GM18909 (cell line): ENCODE measurements at regions not wholly inside any gene's neighbourhood (a gene's known extent, or its start where the extent isn't known, plus 50 kb on each side); places are given as distances from the start of the nearest gene placed in this dataset.

Experiments
- ATAC-seq: cut with Tn5 transposase; IDR thresholded peaks from one replicate; pipeline ENCODE4 v1.9.1; 2021; ENCODE audit warnings: mild to moderate bottlenecking; ENCODE audit not compliant: unreplicated experiment, poor library complexity

DNA sequence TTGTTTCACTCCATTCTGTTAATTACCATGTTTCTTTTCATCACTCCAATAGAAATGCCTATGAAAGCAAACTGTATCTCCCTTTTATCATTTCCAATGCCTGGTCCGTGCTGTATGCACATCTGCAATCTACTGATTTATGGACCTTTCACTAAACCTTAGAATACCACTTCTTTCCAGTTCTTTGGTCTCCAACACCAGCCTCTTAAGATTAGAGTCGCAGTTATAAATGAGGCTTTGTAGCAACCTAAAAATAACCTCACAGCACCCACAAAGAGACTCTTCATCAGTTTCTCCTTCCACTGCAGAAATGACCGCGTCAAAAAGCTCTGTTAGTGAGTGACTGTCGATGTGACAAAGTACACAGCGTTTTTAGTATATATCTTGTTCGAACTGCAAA is 282.6 kb downstream of the ADGRA3 start:
- no peak for ATAC-seq

DNA sequence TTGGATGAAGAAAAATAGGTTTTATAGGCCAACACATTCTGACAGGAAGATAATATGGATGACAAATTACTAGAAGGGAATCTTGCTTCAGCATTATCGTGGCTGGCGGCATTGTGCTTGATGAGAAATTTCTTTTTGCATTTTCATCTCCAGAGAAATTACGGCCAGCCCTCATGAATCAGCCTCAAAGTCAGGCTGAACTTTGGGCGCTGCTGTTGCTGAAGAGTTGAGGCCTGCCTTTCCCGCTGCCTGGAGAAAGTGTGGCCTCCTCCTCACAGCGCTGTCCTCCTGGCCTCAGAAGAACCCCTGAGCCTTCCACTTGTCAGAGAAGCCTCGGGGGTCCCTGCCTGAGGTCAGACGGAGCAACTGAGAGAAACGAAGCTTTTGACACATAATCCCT is 272.4 kb upstream of the KCNIP4 start:
- ATAC-seq: no peak

DNA sequence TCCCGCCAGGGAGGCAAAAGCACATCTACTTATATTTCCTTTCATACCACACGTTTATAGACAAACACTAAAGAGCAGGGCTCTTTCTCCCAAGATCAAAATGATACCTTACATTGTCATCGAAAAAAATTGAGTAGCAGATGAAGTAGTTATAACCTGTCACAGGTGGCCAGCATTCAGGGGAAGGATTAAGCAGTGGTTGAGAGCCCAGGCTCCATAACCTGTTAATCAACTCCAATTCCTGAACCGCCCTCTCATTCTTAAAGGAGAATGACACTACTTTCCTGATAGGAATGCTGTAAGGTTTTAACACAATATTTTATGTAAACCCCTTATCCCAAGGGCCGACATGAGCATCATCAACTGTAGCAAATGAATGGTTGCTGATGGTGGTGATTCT is 268.9 kb upstream of the KCNIP4 start:
- no peak for ATAC-seq

DNA sequence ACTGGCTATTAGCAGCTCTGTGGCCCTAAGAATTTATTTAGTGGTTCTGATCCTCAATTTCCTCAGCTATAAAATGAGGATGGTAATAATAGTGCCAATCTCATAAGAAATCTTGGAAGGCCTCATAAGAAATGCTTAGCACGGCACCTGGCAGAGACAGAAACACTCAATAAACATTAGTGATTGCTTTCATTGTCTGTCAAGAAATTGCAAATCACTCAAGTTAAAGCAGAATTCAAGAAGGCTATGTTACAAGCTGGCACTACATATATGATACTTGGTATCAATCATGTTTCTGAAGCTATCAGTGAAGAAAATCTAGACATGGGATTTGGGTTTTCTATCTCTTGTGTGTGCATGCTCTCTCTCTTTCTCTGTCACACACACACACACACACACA is 267.7 kb upstream of the KCNIP4 start:
- ATAC-seq: no peak

DNA sequence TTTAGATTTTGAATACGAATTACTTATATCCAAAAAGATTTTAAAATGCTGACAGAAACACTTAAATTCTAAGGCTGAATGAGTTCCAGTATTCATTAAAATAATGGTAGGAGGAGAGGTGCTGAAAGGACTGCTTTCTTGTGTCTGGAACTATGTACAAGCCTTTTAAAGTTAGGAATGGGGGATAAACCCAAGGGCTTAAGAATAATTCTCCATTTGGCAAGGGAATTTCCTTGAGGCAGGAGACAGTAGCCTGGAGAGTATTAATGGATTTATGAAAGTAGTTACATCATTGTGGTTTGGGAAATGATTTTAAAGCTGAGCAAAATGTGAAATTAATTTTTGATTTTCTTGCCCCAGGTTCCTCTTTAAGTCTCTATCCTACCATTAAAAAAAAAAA is 266.5 kb upstream of the KCNIP4 start:
- no peak for ATAC-seq

DNA sequence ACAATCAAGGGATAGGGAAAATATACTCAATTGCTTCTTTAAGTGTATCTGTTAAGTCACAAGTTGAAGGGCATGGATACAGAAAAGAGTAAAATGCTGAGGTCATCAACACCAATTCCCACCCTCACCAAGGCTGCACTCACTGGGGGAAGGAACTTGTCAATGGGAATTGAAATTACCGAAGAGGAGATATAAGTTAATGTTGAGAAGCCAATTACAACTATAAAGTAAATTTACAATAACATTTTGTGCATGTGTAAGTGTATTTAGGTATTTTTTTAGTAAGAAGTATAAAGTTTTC is 255.1 kb upstream of the KCNIP4 start:
- no peak for ATAC-seq

DNA sequence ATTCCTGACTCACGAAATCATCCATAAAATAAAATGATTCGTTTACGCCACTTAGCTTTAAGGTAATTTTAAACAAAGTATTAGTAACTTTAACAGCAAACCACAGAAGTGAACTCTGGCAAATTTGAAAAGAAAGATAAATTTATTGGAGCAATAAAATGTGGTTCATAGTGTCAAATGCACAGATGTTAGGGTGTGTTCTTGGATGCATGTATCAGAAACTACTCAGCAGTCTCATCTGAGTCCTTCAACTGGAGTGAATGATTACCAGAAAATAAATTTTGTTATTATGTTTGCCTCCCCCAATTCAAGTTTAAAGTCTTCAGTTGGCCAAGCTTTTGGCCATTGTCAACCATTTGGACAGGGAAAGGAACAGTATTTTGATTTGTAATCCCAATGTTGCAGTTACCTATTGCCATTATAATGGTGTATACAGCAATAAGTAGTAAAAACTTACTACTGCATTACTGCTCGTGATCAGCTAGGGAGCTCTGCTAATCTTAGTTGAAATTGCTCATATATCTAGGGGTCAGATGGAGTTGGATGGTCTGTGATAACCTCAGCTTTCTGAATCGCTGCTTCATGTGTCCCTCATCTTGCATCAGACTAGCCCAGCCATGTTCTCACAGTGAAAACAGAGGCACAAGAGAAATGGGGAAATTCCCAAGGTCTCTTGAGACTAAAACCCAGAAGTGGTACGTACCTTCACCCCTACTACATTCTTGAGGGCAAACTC is 254.6 kb upstream of the KCNIP4 start:
- ATAC-seq: no peak

DNA sequence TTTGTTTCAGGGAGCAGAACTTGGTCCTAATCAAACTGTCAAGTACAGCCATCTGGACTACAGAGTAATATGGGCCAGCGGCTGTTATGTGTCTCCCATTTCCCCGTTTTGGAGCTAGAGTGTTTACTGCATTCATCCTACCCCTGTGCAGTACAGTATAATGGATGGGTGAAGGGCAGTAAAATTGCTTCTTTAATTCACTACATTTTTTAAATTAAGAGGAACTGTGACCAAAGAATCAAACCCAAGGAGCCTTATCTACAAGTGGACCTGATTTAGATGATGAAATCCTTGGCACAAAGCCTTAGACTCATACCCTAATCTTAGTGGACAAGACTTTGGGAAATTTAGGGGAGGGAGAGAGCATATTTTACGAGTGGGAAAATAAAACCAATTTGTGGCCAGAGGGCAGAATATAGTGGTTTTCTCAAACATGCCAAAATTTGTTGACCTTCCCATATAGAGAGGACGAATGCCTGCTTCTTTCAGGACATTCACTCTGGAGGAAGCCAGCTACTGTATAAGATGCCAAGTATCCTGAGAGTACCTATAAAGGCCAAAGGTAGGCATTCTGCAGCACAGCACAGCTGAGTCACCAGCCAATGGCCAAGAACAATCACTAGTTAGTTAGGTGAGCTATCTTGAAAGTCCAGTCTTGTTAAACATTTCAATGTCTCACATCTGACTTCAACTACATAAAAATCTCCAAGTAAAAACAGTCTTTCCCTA is 253.8 kb upstream of the KCNIP4 start:
- no peak for ATAC-seq

DNA sequence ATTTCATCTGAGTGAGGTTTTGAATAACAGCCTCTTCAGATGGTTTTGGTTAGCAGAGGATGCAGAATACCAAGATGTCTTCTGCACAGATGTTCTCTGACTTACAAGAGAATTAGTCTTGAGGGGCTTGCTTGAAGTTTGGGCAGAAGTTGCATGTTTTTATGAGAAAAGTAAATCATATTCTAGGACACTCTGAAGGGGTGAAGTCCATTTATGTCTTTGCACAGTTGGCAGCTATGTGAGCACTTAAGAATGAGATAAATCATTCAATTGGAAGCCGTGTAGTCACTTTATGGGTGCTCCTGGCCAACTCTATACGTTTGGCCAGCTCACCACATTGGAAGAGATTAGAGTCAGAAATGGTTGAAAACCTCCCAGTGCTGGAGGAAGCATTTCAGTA is 252.7 kb upstream of the KCNIP4 start:
- ATAC-seq: no peak

DNA sequence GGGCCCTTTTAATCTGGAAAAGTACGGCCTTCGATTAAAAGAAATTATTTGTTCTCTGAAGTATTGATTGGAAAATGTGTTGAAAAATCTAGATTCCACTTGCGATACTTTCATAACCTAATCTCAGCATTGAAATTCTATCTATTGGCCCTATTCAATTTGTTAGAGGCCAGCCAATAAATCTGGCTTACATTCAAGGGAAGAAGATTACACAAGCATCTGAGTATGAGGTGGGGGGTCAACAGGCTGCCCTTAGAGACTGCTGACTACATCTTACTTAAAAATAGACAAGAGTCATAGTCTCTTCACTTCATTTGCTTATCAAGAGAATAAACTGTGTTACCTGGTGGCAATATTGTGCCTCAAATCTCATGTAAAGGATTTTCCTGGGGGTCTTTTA is 248.0 kb upstream of the KCNIP4 start:
- no peak for ATAC-seq

DNA sequence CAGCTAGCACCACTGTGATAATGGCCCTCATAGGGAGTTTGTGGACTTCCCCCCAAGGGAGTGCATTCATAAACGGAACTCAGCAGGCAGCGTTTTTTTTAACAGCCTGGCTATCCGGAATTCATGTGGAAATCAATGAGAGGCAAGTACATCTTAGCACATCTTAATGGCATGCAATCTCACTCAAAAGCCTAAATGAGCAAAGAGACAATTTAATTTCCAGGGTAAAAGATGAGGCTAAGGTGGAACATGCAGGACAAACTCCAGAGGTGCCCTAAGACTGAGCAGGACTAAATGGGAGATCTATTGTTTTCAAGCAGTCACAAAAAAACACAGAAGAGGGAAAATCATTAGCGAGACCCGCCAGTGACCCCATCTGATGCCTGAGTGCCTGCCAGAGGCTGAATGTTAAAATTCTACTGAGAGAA is 243.5 kb upstream of the KCNIP4 start:
- ATAC-seq: no peak

DNA sequence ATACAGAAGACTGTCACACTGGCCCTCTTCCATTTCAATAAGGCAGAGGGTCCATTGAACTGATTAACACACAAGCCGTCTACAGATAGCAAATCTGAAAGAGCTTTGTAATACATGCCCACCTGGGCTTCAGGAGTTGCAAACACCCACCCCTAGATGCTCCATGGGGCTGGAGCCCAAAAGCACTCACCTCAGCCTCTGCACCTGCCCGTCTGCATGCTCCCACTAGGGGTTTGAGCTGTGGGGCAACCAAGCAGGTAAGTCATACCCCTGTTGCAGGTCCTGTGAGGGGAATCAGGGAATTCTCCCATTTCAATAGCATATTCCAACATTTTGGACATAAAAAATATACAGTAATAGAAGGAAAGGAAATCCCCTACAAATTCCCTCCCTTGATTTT is 243.0 kb upstream of the KCNIP4 start:
- ATAC-seq: no peak

DNA sequence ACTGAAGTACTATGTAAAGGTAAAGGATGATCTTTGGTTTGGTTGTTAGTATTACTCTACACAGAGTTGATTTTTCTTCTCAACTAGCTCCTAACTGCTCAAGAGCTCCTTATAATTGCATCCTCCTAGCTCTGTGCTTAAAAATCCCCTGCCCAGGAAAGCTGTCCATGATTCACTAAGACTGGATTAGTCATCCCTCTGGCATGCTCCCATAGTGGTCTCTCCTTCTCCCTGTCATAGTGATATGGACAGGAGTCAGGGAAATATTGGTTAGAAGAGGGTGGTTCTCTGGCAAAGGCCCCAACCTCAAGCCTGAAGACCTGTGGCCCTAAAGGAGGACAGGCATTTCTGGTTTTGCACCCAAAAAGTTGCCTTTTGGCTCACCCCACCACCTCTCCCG is 242.3 kb upstream of the KCNIP4 start:
- ATAC-seq: no peak

DNA sequence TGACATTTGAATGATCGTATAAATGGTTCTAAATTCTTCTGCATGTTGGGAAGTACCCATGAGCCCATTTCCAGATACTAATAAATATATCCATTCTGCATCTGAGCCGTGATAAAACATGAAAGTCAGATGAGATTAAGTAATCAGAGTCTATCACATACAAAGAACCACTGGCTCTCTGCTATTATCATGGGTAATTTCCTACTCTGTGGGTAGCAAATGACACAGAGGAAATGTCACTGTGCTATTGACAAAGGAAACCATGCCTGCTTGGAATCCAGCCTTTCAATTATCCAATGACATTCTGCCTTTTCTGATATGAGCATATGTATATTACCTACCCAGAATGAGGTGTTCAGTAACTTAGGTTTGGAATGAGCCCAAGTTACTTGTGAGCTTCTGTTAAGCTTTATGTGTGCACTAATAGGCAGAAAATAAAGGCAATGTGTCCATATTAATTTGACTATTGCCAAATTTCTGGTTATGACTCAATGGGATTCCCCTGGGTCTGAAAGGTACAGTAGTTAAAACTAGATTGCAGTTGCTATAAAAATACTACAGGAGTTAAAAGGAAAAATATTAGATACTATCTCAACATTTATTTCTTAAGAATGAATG is 238.7 kb upstream of the KCNIP4 start:
- no peak for ATAC-seq

DNA sequence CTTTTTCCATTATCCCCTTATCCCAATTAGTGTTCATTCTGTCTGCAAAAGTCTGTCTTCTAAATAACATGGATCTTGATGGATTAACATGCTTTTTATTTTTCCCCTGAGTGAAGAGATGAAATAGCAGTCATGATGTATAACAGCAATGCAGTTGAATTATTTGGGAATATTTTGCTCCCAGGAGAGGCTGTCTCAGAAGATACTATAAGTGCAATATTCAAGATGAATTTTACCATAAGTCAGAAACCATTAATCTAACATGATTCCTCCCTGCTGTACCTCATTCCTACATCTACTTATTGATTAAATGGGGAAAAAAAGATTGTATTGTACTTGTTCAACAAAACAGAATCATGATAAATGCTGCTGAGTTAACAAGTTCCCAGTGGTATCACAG is 233.2 kb upstream of the KCNIP4 start:
- no peak for ATAC-seq

DNA sequence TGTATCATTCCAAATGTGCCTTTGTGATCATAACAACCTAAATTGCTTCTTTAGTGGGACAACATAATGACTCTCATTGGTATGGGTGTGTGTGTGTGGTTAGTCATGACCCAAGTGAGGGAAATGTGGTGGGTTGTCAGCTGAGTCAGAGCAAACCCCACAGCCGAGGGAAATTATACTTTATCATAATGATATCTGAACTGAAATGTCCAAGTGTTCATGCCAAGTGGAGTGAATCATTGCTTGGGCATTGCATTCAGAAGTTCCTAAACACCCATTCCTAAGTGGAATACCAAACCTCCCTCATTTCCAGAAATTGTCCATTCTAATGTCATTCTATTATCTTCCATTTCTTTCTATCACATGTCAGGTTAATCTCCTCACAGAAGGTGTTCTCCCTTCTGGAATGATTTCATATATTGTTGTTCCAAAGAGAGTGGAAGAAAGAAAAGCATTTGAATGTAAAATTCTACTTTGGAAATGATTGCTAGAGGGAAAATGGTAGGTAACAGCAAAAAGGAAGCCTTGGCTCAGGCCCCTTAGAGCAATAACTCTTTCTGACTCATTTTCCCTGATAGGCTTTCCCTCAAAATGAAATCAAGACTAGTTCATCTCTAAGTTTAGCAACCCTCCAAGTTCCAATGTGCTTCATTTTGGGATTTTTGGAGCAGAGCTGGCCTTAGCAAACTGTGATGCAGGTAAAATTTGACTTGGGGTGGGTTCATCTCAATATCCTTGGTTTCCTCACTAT is 230.7 kb upstream of the KCNIP4 start:
- no peak for ATAC-seq

DNA sequence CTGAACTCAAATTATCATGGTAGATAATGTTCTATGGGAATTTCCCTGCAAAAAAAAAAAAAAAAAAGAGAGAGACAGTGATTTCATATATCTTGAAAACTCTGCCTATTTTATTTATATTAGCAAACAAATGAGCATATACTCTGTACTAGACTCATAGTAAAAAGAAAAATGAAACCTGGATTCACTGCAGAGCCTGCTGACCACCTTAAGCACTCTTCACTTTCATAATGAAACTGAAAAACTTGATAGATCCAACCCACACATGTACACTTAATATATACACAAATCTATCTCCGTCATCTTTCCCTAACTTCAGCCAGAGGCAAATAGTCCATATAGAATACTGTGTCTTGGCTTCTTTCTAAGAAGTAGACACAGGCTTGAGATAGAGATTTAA is 226.1 kb upstream of the KCNIP4 start:
- no peak for ATAC-seq

DNA sequence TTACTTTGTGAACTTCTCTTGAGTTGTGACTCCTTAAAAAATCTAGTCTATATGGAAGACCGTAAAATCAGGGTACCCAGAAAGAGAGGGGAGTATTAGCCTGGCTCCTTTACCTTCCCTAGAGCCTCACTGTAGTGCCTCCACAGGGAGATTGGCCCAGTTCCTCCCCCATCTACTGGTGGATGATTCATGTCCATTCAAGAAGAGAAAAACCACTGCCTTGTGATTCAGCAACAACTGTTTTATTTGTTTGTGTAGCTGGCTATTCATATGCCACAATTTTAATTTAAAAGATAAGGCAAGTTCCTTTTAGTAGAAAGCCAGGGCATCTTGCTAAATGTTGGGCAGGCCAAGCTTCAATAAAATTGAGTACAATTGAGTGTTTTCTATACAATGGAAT is 221.8 kb upstream of the KCNIP4 start:
- ATAC-seq: no peak

DNA sequence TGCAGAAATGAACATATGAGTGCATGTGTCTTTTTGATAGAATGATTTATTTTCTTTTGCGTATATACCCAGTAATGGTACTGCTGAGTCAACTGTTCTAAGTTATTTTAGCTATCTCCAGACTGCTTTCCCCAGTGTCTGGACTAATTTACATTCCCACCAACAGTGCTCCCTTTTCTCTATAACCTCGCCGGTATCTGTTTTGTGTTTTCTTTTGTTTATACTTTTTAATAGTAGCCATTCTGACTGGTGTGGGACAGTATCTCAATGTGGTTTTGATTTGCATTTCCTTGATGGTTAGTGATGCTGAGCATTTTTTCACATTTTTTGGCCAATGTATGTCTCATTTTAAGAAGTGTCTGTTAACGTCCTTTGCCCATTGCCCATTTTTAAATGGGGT is 218.6 kb upstream of the KCNIP4 start:
- ATAC-seq: no peak

DNA sequence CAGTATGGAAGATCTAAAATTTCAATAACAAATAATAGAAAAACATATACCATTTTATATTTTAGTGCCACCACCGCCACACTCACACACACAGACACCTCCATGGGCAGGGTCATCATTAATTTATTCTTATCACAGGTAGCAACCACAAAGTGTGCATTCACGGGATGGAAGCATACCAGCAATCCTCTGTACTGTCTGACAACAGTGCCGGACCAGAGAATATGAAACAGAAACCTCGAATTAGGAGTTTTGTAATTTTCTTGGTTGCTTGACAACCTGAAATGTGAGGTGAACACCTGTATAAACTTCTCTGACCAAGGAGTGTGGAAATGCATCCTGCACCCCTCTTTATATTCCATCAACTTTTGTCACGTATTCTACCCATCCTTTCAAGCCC is 213.9 kb upstream of the KCNIP4 start:
- no peak for ATAC-seq

DNA sequence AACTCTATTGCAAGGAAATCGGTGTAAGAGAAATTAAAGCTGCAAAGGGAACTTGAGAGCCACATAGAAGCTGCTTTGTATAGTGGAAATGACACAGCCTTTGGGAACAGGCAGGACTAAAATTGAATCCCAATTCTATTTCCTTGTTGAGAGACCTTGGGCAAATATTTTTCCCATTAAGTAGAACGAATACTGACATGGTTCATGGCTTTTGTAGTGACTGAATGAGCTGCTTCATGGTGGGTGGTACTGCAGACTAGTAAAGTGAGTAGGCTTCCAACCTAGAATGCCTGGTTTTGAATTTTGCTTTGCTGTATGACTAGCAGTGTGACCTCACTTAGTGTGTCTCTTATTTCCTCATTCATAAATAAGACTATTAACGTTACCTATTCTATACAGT is 182.2 kb upstream of the KCNIP4 start:
- no peak for ATAC-seq
